Liver (tissue), 8 donors: ENCODE measurements at regions not wholly inside any gene's neighbourhood (a gene's known extent, or its start where the extent isn't known, plus 50 kb on each side); places are given as distances from the start of the nearest gene placed in this dataset.
"Not testable (repeated sequence)": the region's sequence is repeated elsewhere in the genome, so short reads cannot be mapped to it uniquely, and the experiment has no call there.

Source experiments
- DNase-seq: peaks from one replicate; pipeline ENCODE4 v3.0.0-alpha.2; 2017; ENCODE audit warnings: low spot score
- H3K27ac ChIP-seq, 2 donors: one replicate each; pipeline ENCODE4 v1.7.0; 2013; ENCODE audit warnings: inconsistent platforms in 2 of 2, low read length in 2 of 2, control low read depth in 1 of 2, low read depth in 1 of 2, mild to moderate bottlenecking in 1 of 2
- H3K27me3 ChIP-seq, 4 donors: one replicate each; pipeline versions ENCODE4 v1.6.1 to v1.7.0; 2013; ENCODE audit warnings: low read length in 3 of 4, inconsistent platforms in 1 of 4, mild to moderate bottlenecking in 1 of 4, moderate library complexity in 1 of 4; ENCODE audit not compliant: control insufficient read depth in 4 of 4, insufficient read depth in 4 of 4
- H3K36me3 ChIP-seq, 4 donors: one replicate each; pipeline versions ENCODE4 v1.6.1 to v1.7.0; 2013; ENCODE audit warnings: low read length in 3 of 4, mild to moderate bottlenecking in 3 of 4, low read depth in 1 of 4, moderate library complexity in 1 of 4; ENCODE audit not compliant: control insufficient read depth in 4 of 4, insufficient read depth in 3 of 4
- H3K4me1 ChIP-seq, 4 donors: one replicate each; pipeline versions ENCODE4 v1.6.1 to v1.7.0; 2013; ENCODE audit warnings: low read length in 3 of 4, mild to moderate bottlenecking in 3 of 4, moderate library complexity in 1 of 4; ENCODE audit not compliant: control insufficient read depth in 4 of 4, insufficient read depth in 4 of 4
- H3K4me3 ChIP-seq, 3 donors: one replicate each; pipeline versions ENCODE4 v1.6.1 to v1.7.0; 2013; ENCODE audit warnings: low read length in 3 of 3, control low read depth in 1 of 3, low read depth in 1 of 3, mild to moderate bottlenecking in 1 of 3
- H3K9ac ChIP-seq, 2 donors: one replicate each; pipeline ENCODE4 v1.7.0; 2013; ENCODE audit warnings: low read length in 2 of 2, mild to moderate bottlenecking in 2 of 2, moderate library complexity in 2 of 2, control low read depth in 1 of 2, low read depth in 1 of 2
- H3K9me3 ChIP-seq, 4 donors: one replicate each; pipeline versions ENCODE4 v1.6.1 to v1.7.0; 2013; ENCODE audit warnings: low read length in 3 of 4; ENCODE audit not compliant: control insufficient read depth in 4 of 4
- CTCF ChIP-seq: fragments of 150-350 bp; IDR thresholded peaks from 2 replicates; pipeline ENCODE4 v1.5.1; 2017; ENCODE audit warnings: improper control_type of control experiment, low read depth, low read length; ENCODE audit not compliant: missing input control
- EGR1 ChIP-seq, 2 donors: IDR thresholded peaks; 2 replicates each; pipeline ENCODE4 v1.6.1; 2016 to 2018; ENCODE audit warnings: antibody characterized with exemption in 2 of 2, low read depth in 2 of 2
- FOXA1 ChIP-seq: IDR thresholded peaks from 2 replicates; pipeline ENCODE4 v1.6.1; 2016; ENCODE audit warnings: antibody characterized with exemption
- FOXA2 ChIP-seq: IDR thresholded peaks from 2 replicates; pipeline ENCODE4 v1.6.1; 2016; ENCODE audit warnings: antibody characterized with exemption
- GABPA ChIP-seq, 2 donors: IDR thresholded peaks in 1 of 2; conservative IDR thresholded peaks in 1 of 2; 2 replicates each; pipeline ENCODE4 v1.6.1; 2016; ENCODE audit warnings: antibody characterized with exemption in 2 of 2, mild to moderate bottlenecking in 1 of 2, moderate library complexity in 1 of 2
- HNF4A ChIP-seq, 2 donors: conservative IDR thresholded peaks; 2 replicates each; pipeline ENCODE4 v1.6.1; 2016; ENCODE audit warnings: antibody characterized with exemption in 2 of 2, mild to moderate bottlenecking in 2 of 2
- HNF4G ChIP-seq: IDR thresholded peaks from 2 replicates; pipeline ENCODE4 v1.6.1; 2016; ENCODE audit warnings: antibody characterized with exemption
- JUND ChIP-seq, 2 donors: IDR thresholded peaks; 2 replicates each; pipeline ENCODE4 v1.6.1; 2016; ENCODE audit warnings: antibody characterized with exemption in 2 of 2
- NR2F2 ChIP-seq: IDR thresholded peaks from 2 replicates; pipeline ENCODE4 v1.6.1; 2016; ENCODE audit warnings: antibody characterized with exemption
- RAD21 ChIP-seq, 2 donors: IDR thresholded peaks; 2 replicates each; pipeline ENCODE4 v1.6.1; 2016; ENCODE audit warnings: antibody characterized with exemption in 2 of 2, mild to moderate bottlenecking in 2 of 2
- RXRA ChIP-seq, 2 donors: IDR thresholded peaks; 2 replicates each; pipeline ENCODE4 v1.6.1; 2017 to 2018; ENCODE audit warnings: antibody characterized with exemption in 2 of 2, mild to moderate bottlenecking in 1 of 2
- SP1 ChIP-seq: IDR thresholded peaks from 2 replicates; pipeline ENCODE4 v1.6.1; 2018; ENCODE audit warnings: antibody characterized with exemption, mild to moderate bottlenecking
- TAF1 ChIP-seq: conservative IDR thresholded peaks from 2 replicates; pipeline ENCODE4 v1.6.1; 2016; ENCODE audit warnings: antibody characterized with exemption, mild to moderate bottlenecking
- YY1 ChIP-seq: IDR thresholded peaks from 2 replicates; pipeline ENCODE4 v1.6.1; 2016; ENCODE audit warnings: antibody characterized with exemption, mild to moderate bottlenecking
- ZBTB33 ChIP-seq: IDR thresholded peaks from 2 replicates; pipeline ENCODE4 v1.6.1; 2016; ENCODE audit warnings: antibody characterized with exemption
- WGBS: extraction: QIAGEN DNeasy Blood & Tissue Kit; methylation state at CpG from one replicate; pipeline ENCODE4 v1.1.7; 2013; 5-methylcytosine and 5-hydroxymethylcytosine counted together
- TF ChIP-seq, protein P1 (sequence below): IDR thresholded peaks from 2 replicates; pipeline ENCODE4 v1.6.1; 2016; ENCODE audit warnings: antibody characterized with exemption
- TF ChIP-seq, protein P2 (sequence below): IDR thresholded peaks from 2 replicates; pipeline ENCODE4 v1.6.1; 2016; ENCODE audit warnings: antibody characterized with exemption
- TF ChIP-seq, protein P3 (sequence below): IDR thresholded peaks from 2 replicates; pipeline ENCODE4 v1.6.1; 2016; ENCODE audit warnings: antibody characterized with exemption, mild to moderate bottlenecking
- donor health status: healthy.
- donor health status: healthy.
- donor health status: healthy.
- donor health status: healthy.
- donor health status: healthy.

- 71% methylated on average over 3 of the region's 3 CpGs for WGBS
- Histone ChIP-seq H3K27me3 (no peaks in the 10 kb centered on the region), H3K27ac (no peak overlapping the region), H3K9me3 (no peaks in the 10 kb centered on the region), H3K4me3 (no peak overlapping the region), H3K9ac (no peak overlapping the region), H3K4me1 (no peaks in the 10 kb centered on the region), H3K36me3 (no peaks in the 10 kb centered on the region)
- no peak for DNase-seq
- TF ChIP-seq EGR1 (IDR thresholded peaks at IDR 0.05; ENCODE audit: low read depth in 2 of 2) (no peak), GABPA (IDR thresholded peaks at IDR 0.05 in 1 of 2, conservative IDR thresholded peaks at IDR 0.05 in 1 of 2) (no peak), CTCF (no peak), HNF4G (no peak), RXRA (IDR thresholded peaks at IDR 0.05) (no peak), JUND (IDR thresholded peaks at IDR 0.05) (no peak), FOXA1 (no peak), RAD21 (IDR thresholded peaks at IDR 0.05) (no peak), HNF4A (conservative IDR thresholded peaks at IDR 0.05) (no peak)
- TF ChIP-seq, protein P1, sequence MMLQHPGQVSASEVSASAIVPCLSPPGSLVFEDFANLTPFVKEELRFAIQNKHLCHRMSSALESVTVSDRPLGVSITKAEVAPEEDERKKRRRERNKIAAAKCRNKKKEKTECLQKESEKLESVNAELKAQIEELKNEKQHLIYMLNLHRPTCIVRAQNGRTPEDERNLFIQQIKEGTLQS: no peak
Measured at GRCh38 chrX:108945883-108946523, 209.6 kb upstream of the IRS4 start.

DNA sequence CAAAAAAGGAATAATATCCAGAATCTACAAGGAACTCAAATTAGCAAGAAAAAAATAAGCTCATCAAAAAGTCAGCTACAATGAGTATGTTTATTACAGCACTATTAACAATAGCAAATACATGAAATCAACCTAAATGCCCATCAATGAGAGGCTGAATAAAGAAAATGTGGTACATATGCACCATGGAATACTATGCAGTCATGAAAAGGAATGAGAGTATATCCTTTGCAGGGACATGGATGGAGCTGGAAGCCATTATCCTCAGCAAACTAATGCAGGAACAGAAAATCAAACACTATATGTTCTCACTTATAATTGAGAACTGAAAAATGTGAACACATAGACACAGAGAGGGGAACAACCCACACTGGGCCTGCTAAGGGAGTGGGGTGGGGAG, 178.4 kb upstream of the IRS4 start:
- Histone ChIP-seq H3K9me3 (peaks cover 0 to 3% (median 0%) of the 10 kb centered on the region in 4 donors), H3K9ac (no peak overlapping the region), H3K36me3 (no peaks in the 10 kb centered on the region), H3K27me3 (no peaks in the 10 kb centered on the region), H3K27ac (no peak overlapping the region), H3K4me3 (no peak overlapping the region), H3K4me1 (no peaks in the 10 kb centered on the region)
- DNase-seq: no peak
- TF ChIP-seq EGR1 (IDR thresholded peaks at IDR 0.05; ENCODE audit: low read depth in 2 of 2) (no peak), SP1 (no peak), CTCF (no peak), FOXA2 (no peak), RAD21 (IDR thresholded peaks at IDR 0.05) (no peak), HNF4G (no peak), YY1 (no peak), TAF1 (no peak), ZBTB33 (no peak), NR2F2 (no peak), GABPA (IDR thresholded peaks at IDR 0.05 in 1 of 2, conservative IDR thresholded peaks at IDR 0.05 in 1 of 2) (no peak), RXRA (IDR thresholded peaks at IDR 0.05) (no peak)
- TF ChIP-seq, protein P2, sequence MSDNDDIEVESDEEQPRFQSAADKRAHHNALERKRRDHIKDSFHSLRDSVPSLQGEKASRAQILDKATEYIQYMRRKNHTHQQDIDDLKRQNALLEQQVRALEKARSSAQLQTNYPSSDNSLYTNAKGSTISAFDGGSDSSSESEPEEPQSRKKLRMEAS: no peak
- TF ChIP-seq, protein P3, sequence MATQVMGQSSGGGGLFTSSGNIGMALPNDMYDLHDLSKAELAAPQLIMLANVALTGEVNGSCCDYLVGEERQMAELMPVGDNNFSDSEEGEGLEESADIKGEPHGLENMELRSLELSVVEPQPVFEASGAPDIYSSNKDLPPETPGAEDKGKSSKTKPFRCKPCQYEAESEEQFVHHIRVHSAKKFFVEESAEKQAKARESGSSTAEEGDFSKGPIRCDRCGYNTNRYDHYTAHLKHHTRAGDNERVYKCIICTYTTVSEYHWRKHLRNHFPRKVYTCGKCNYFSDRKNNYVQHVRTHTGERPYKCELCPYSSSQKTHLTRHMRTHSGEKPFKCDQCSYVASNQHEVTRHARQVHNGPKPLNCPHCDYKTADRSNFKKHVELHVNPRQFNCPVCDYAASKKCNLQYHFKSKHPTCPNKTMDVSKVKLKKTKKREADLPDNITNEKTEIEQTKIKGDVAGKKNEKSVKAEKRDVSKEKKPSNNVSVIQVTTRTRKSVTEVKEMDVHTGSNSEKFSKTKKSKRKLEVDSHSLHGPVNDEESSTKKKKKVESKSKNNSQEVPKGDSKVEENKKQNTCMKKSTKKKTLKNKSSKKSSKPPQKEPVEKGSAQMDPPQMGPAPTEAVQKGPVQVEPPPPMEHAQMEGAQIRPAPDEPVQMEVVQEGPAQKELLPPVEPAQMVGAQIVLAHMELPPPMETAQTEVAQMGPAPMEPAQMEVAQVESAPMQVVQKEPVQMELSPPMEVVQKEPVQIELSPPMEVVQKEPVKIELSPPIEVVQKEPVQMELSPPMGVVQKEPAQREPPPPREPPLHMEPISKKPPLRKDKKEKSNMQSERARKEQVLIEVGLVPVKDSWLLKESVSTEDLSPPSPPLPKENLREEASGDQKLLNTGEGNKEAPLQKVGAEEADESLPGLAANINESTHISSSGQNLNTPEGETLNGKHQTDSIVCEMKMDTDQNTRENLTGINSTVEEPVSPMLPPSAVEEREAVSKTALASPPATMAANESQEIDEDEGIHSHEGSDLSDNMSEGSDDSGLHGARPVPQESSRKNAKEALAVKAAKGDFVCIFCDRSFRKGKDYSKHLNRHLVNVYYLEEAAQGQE: no peak

DNA sequence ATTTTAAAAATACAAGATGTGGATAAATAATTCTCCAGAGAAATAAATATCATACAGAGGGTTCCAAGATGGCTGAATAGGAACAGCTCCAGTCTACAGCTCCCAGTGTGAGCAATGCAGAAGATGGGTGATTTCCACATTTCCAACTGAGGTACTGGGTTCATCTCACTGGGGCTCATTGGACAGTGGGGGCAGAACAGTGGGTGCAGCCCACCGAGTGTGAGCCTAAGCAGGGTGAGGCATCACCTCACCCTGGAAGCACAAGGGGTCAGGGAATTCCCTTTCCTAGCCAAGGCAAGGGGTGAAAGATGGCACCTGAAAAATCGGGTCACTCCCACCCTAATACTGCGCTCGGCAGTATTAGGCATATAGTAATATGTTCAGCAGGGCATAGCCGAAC, 167.5 kb upstream of the IRS4 start:
- not testable (repeated sequence) for H3K9me3 ChIP-seq, H3K36me3 ChIP-seq, H3K4me1 ChIP-seq, H3K27me3 ChIP-seq, H3K4me3 ChIP-seq, DNase-seq, H3K9ac ChIP-seq, H3K27ac ChIP-seq
- WGBS: 84% methylated on average over 5 of the region's 5 CpGs
